Panc1 (cell line): ENCODE measurements at regions not wholly inside any gene's neighbourhood (a gene's known extent, or its start where the extent isn't known, plus 50 kb on each side); places are given as distances from the start of the nearest gene placed in this dataset.

Experiments used
- ATAC-seq: fragments of 200-7000 bp; cut with Tn5 transposase; 2 replicates; pipeline ENCODE4 v1.9.1; 2020; ENCODE audit warnings: mild to moderate bottlenecking, moderate library complexity
- BruUV-seq: library from RNA; stranded (reverse); fragments of 400-500 nt; replicated peaks from 2 replicates; lab custom pipeline; 2021; lab: Mats Ljungman, UMichigan
- CTCF ChIA-PET: fragments of 300-600 bp; sonication (Branson Sonifier 250); formaldehyde crosslinking; loops from one replicate; lab custom pipeline; 2022; ENCODE audit warnings: antibody characterized with exemption; lab: Charles Lee
- POLR2A ChIA-PET: fragments of 300-600 bp; sonication (Branson Sonifier 250); formaldehyde crosslinking; loops from one replicate; lab custom pipeline; 2022; ENCODE audit warnings: antibody characterized with exemption; lab: Charles Lee
- DNase-seq: peaks from one replicate; pipeline ENCODE4 v3.0.0-alpha.2; 2010; ENCODE audit warnings: low read depth, low spot score
- H3K27ac ChIP-seq: 2 replicates; pipeline ENCODE4 v1.5.1; 2011; ENCODE audit warnings: mild to moderate bottlenecking, low read length, inconsistent platforms
- H3K27me3 ChIP-seq: fragments of 200-500 bp; sonication (Bioruptor generic); 2 replicates; pipeline ENCODE4 v1.6.0; 2014; ENCODE audit warnings: low read length, inconsistent platforms; ENCODE audit not compliant: control insufficient read depth, insufficient read depth
- H3K36me3 ChIP-seq: fragments of 200-500 bp; sonication (Bioruptor generic); 2 replicates; pipeline ENCODE4 v1.5.1; 2014; ENCODE audit warnings: inconsistent platforms, mild to moderate bottlenecking, low read length, moderate library complexity; ENCODE audit not compliant: control insufficient read depth, insufficient read depth
- H3K4me1 ChIP-seq: 2 replicates; pipeline ENCODE4 v1.5.1; 2011; ENCODE audit warnings: inconsistent platforms, mild to moderate bottlenecking, low read length, moderate library complexity; ENCODE audit not compliant: control insufficient read depth, insufficient read depth
- H3K4me3 ChIP-seq, 2 experiments: 2 replicates each; pipeline ENCODE4 v1.5.1; 2011 to 2012; ENCODE audit warnings: low read depth in 2 of 2, low read length in 2 of 2, mild to moderate bottlenecking in 2 of 2, inconsistent platforms in 1 of 2, moderate library complexity in 1 of 2
- H3K9me3 ChIP-seq: fragments of 200-500 bp; sonication (Bioruptor generic); 2 replicates; pipeline ENCODE4 v1.5.1; 2014; ENCODE audit warnings: low read depth, mild to moderate bottlenecking, inconsistent platforms, low read length, moderate library complexity; ENCODE audit not compliant: control insufficient read depth, insufficient read depth
- POLR2AphosphoS5 ChIP-seq: IDR thresholded peaks from 2 replicates; pipeline ENCODE4 v1.6.1; 2012; ENCODE audit warnings: mild to moderate bottlenecking, low read depth, low read length, moderate library complexity
- REST ChIP-seq, 2 experiments: IDR thresholded peaks; 2 replicates each; pipeline ENCODE4 v1.6.1; 2011 to 2012; ENCODE audit warnings: low read depth in 2 of 2, control low read depth in 1 of 2, low read length in 1 of 2, mild to moderate bottlenecking in 1 of 2, moderate library complexity in 1 of 2; ENCODE audit not compliant: insufficient read depth in 1 of 2
- SIN3A ChIP-seq: IDR thresholded peaks from 2 replicates; pipeline ENCODE4 v1.6.1; 2012; ENCODE audit warnings: low read depth, mild to moderate bottlenecking, low read length, moderate library complexity, borderline replicate concordance; ENCODE audit not compliant: insufficient read depth
- TCF7L2 ChIP-seq: IDR thresholded peaks from 2 replicates; pipeline ENCODE4 v1.6.1; 2011; ENCODE audit warnings: mild to moderate bottlenecking, low read depth, low read length, inconsistent platforms
- in situ Hi-C: cut with HindIII; loops from 2 replicates; pipeline ENCODE4 v1.10.0; 2016; ENCODE audit warnings: low sequenced_read_pairs, low pct_unique_long_range_greater_than_20kb
- intact Hi-C: fragments of 100-400 bp; cut with micrococcal nuclease; formaldehyde crosslinking; loops from one replicate; pipeline ENCODE4 v1.10.0; 2022; ENCODE audit not compliant: unreplicated experiment
- TF ChIP-seq, protein P1 (sequence below): fragments of 450-650 bp; IDR thresholded peaks from 2 replicates; pipeline ENCODE4 v1.5.1; 2017; ENCODE audit warnings: mild to moderate bottlenecking

DNA sequence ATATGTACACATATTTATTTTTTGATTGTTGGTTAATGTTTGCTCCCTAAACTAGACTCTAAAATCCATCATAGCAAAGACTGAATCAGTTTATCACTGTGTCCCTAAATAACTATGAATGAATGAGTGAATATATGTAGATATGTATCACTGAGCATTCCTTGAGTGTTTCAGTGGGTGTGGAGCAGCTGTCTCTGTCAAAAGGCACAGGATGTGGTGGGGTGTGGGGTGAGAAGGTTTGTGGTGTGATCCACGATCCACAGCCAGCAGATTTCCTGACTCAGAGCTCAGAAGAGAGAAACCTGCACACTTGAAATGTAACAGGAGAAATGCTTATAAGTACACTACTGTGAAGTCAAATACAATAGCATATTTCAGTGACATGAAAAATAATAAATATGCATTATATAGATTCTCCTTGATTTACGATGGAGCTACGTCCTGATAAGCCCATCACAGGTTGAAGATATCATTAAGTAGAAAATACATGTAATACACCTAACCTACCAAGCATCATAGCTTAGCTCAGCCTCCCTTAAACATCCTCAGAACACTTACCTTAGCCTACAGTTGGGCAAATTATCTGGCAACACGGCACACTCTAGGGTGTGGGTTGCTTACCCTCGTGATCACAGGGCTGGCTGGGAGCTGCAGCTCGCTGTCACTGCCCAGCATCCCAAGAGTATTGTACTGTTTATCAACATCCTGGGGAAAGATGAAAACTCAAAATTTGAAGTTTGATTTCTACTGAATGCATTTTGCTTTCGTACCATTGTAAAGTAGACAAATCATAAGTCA is 287.0 kb downstream of the GAS1 start:
- TF ChIP-seq REST (IDR thresholded peaks at IDR 0.05; ENCODE audit: insufficient read depth in 1 of 2, low read depth in 2 of 2, low read length in 1 of 2) (no peak), POLR2AphosphoS5 (no peak), TCF7L2 (no peak), SIN3A (no peak)
- TF ChIP-seq, protein P1, sequence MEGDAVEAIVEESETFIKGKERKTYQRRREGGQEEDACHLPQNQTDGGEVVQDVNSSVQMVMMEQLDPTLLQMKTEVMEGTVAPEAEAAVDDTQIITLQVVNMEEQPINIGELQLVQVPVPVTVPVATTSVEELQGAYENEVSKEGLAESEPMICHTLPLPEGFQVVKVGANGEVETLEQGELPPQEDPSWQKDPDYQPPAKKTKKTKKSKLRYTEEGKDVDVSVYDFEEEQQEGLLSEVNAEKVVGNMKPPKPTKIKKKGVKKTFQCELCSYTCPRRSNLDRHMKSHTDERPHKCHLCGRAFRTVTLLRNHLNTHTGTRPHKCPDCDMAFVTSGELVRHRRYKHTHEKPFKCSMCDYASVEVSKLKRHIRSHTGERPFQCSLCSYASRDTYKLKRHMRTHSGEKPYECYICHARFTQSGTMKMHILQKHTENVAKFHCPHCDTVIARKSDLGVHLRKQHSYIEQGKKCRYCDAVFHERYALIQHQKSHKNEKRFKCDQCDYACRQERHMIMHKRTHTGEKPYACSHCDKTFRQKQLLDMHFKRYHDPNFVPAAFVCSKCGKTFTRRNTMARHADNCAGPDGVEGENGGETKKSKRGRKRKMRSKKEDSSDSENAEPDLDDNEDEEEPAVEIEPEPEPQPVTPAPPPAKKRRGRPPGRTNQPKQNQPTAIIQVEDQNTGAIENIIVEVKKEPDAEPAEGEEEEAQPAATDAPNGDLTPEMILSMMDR: no peak
- Histone ChIP-seq H3K4me3 (no peak overlapping the region), H3K36me3 (no peaks in the 10 kb centered on the region), H3K27ac (no peak overlapping the region), H3K4me1 (no peaks in the 10 kb centered on the region), H3K27me3 (no peaks in the 10 kb centered on the region), H3K9me3 (no peaks in the 10 kb centered on the region)
- in situ Hi-C loops (no loop called here), intact Hi-C loops (no loop called here)
- BruUV-seq: no TSS peak
- DNase-seq: no peak
- ChIA-PET POLR2A (no interaction called here), CTCF (no interaction called here)
- no peak for ATAC-seq

GRCh38 chr9:86659413-86660046 is 287.8 kb downstream of the GAS1 start:
- POLR2A ChIA-PET: no interaction called here
- BruUV-seq: no TSS peak
- DNase-seq (no peak), ATAC-seq (no peak)
- CTCF ChIA-PET: no interaction called here
- TF ChIP-seq SIN3A: no peak
- TF ChIP-seq TCF7L2: no peak
- no peak for TF ChIP-seq POLR2AphosphoS5
- TF ChIP-seq, protein P1: no peak
- TF ChIP-seq REST (IDR thresholded peaks at IDR 0.05; ENCODE audit: insufficient read depth in 1 of 2, low read depth in 2 of 2, low read length in 1 of 2): no peak
- Histone ChIP-seq H3K4me3 (no peak overlapping the region), H3K36me3 (no peaks in the 10 kb centered on the region), H3K27ac (no peak overlapping the region), H3K4me1 (no peaks in the 10 kb centered on the region), H3K9me3 (no peaks in the 10 kb centered on the region), H3K27me3 (no peaks in the 10 kb centered on the region)
- intact Hi-C loops (no loop called here), in situ Hi-C loops (no loop called here)
